ENCODE measurements at regions not wholly inside any gene's neighbourhood (a gene's known extent, or its start where the extent isn't known, plus 50 kb on each side); places are given as distances from the start of the nearest gene placed in this dataset.
A peak's percentile ranks its signal among the peaks of the same experiment; 100 is the strongest.

GRCh38 chr4:181525634-181526033 is 717.6 kb upstream of the TENM3 start:
- peaks cover 4% of the 10 kb centered on the region for H3K9me3 Mint-ChIP-seq (ENCODE audit: low read depth)
- H3K36me3 Mint-ChIP-seq (ENCODE audit: insufficient read depth) = no peaks in the 10 kb centered on the region
- H3K4me3 Mint-ChIP-seq (ENCODE audit: low read depth) = no peak overlapping the region
- H3K27ac Mint-ChIP-seq = no peak overlapping the region
- TF ChIP-seq, protein P1, sequence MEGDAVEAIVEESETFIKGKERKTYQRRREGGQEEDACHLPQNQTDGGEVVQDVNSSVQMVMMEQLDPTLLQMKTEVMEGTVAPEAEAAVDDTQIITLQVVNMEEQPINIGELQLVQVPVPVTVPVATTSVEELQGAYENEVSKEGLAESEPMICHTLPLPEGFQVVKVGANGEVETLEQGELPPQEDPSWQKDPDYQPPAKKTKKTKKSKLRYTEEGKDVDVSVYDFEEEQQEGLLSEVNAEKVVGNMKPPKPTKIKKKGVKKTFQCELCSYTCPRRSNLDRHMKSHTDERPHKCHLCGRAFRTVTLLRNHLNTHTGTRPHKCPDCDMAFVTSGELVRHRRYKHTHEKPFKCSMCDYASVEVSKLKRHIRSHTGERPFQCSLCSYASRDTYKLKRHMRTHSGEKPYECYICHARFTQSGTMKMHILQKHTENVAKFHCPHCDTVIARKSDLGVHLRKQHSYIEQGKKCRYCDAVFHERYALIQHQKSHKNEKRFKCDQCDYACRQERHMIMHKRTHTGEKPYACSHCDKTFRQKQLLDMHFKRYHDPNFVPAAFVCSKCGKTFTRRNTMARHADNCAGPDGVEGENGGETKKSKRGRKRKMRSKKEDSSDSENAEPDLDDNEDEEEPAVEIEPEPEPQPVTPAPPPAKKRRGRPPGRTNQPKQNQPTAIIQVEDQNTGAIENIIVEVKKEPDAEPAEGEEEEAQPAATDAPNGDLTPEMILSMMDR (IDR thresholded peaks at IDR 0.05; ENCODE audit: unreplicated experiment) = no peak
- H3K4me1 Mint-ChIP-seq (ENCODE audit: low read depth) = peaks cover 11% of the 10 kb centered on the region
- DNase-seq (ENCODE audit: low spot score, unreplicated experiment) = no peak
- H3K27me3 Mint-ChIP-seq = no peaks in the 10 kb centered on the region

GRCh38 chr4:181528570-181529184 is 714.5 kb upstream of the TENM3 start:
- H3K36me3 Mint-ChIP-seq (ENCODE audit: insufficient read depth) = no peaks in the 10 kb centered on the region
- peaks cover 8% of the 10 kb centered on the region for H3K27me3 Mint-ChIP-seq
- TF ChIP-seq, protein P1 (IDR thresholded peaks at IDR 0.05; ENCODE audit: unreplicated experiment) = peak; percentile 85
- H3K27ac Mint-ChIP-seq = no peak overlapping the region
- no peak overlapping the region for H3K4me3 Mint-ChIP-seq (ENCODE audit: low read depth)
- peak; percentile 70 for DNase-seq (ENCODE audit: low spot score, unreplicated experiment)
- no peaks in the 10 kb centered on the region for H3K9me3 Mint-ChIP-seq (ENCODE audit: low read depth)
- H3K4me1 Mint-ChIP-seq (ENCODE audit: low read depth) = peaks cover 11% of the 10 kb centered on the region

GRCh38 chr4:181529537-181529936 is 713.7 kb upstream of the TENM3 start:
- no peak overlapping the region for H3K27ac Mint-ChIP-seq
- no peak overlapping the region for H3K4me3 Mint-ChIP-seq (ENCODE audit: low read depth)
- H3K27me3 Mint-ChIP-seq = peaks cover 8% of the 10 kb centered on the region
- H3K4me1 Mint-ChIP-seq (ENCODE audit: low read depth) = peaks cover 11% of the 10 kb centered on the region
- H3K36me3 Mint-ChIP-seq (ENCODE audit: insufficient read depth) = no peaks in the 10 kb centered on the region
- DNase-seq (ENCODE audit: low spot score, unreplicated experiment) = no peak
- H3K9me3 Mint-ChIP-seq (ENCODE audit: low read depth) = no peaks in the 10 kb centered on the region
- TF ChIP-seq, protein P1 (IDR thresholded peaks at IDR 0.05; ENCODE audit: unreplicated experiment) = no peak

GRCh38 chr4:181536196-181536746 is 706.9 kb upstream of the TENM3 start:
- Mint-ChIP-seq H3K27me3 (peaks cover 11% of the 10 kb centered on the region), H3K36me3 (ENCODE audit: insufficient read depth) (no peaks in the 10 kb centered on the region), H3K9me3 (ENCODE audit: low read depth) (no peaks in the 10 kb centered on the region), H3K4me1 (ENCODE audit: low read depth) (no peaks in the 10 kb centered on the region), H3K27ac (no peak overlapping the region), H3K4me3 (ENCODE audit: low read depth) (no peak overlapping the region)
- TF ChIP-seq, protein P1 (IDR thresholded peaks at IDR 0.05; ENCODE audit: unreplicated experiment) = no peak
- no peak for DNase-seq (ENCODE audit: low spot score, unreplicated experiment)

- H3K9me3 Mint-ChIP-seq (ENCODE audit: low read depth) = no peaks in the 10 kb centered on the region
- peaks cover 8% of the 10 kb centered on the region for H3K27me3 Mint-ChIP-seq
- TF ChIP-seq, protein P1 (IDR thresholded peaks at IDR 0.05; ENCODE audit: unreplicated experiment) = no peak
- no peaks in the 10 kb centered on the region for H3K4me1 Mint-ChIP-seq (ENCODE audit: low read depth)
- no peak for DNase-seq (ENCODE audit: low spot score, unreplicated experiment)
- H3K36me3 Mint-ChIP-seq (ENCODE audit: insufficient read depth) = no peaks in the 10 kb centered on the region
- H3K4me3 Mint-ChIP-seq (ENCODE audit: low read depth) = no peak overlapping the region
- H3K27ac Mint-ChIP-seq = no peak overlapping the region
These were observed 706.3 kb upstream of the TENM3 start for GRCh38 chr4:181536811-181537434.
